ENCODE measurements at regions not wholly inside any gene's neighbourhood (a gene's known extent, or its start where the extent isn't known, plus 50 kb on each side); places are given as distances from the start of the nearest gene placed in this dataset.
"Not testable (repeated sequence)": the region's sequence is repeated elsewhere in the genome, so short reads cannot be mapped to it uniquely, and the experiment has no call there.

GRCh38 chr7:115216652-115217051, 294.8 kb downstream of the MDFIC start:
- Histone ChIP-seq H3K27ac (no peak overlapping the region), H3K4me1 (ENCODE audit: insufficient read depth) (no peaks in the 10 kb centered on the region), H3K27me3 (no peaks in the 10 kb centered on the region), H3K4me3 (no peak overlapping the region), H3K36me3 (no peaks in the 10 kb centered on the region), H3K9me3 (no peaks in the 10 kb centered on the region)
- 86 to 94% (median 91%) methylated on average over 1 of the region's 1 CpG for WGBS, 3 donors
- DNase-seq: no peak
- intact Hi-C loops (cut with DNase I): no loop called here
- TF ChIP-seq EP300 (IDR thresholded peaks at IDR 0.05) (no peak), POLR2A (IDR thresholded peaks at IDR 0.05) (no peak), CTCF (IDR thresholded peaks at IDR 0.05) (no peak)

GRCh38 chr7:115211171-115211570, 289.3 kb downstream of the MDFIC start:
- DNase-seq: no peak
- Histone ChIP-seq H3K36me3 (no peaks in the 10 kb centered on the region), H3K27me3 (no peaks in the 10 kb centered on the region), H3K9me3 (no peaks in the 10 kb centered on the region), H3K4me1 (ENCODE audit: insufficient read depth) (no peaks in the 10 kb centered on the region), H3K4me3 (no peak overlapping the region), H3K27ac (no peak overlapping the region)
- TF ChIP-seq CTCF (IDR thresholded peaks at IDR 0.05) (no peak), EP300 (IDR thresholded peaks at IDR 0.05) (no peak), POLR2A (IDR thresholded peaks at IDR 0.05) (no peak)
- intact Hi-C loops (cut with DNase I): no loop called here
- WGBS, 3 donors: 14 to 25% (median 18%) methylated on average over 1 of the region's 1 CpG

GRCh38 chr7:115210552-115210951, 288.7 kb downstream of the MDFIC start:
- Histone ChIP-seq H3K4me3 (no peak overlapping the region), H3K36me3 (no peaks in the 10 kb centered on the region)
- intact Hi-C loops (cut with DNase I): no loop called here

GRCh38 chr7:115208710-115209560, 287.0 kb downstream of the MDFIC start:
- H3K27ac ChIP-seq: no peak overlapping the region
- 80 to 83% (median 81%) methylated on average over 6 of the region's 6 CpGs for WGBS, 3 donors
- H3K9me3 ChIP-seq: no peaks in the 10 kb centered on the region
- no peak for TF ChIP-seq POLR2A (IDR thresholded peaks at IDR 0.05)
- no peak for TF ChIP-seq EP300 (IDR thresholded peaks at IDR 0.05)
- TF ChIP-seq CTCF (IDR thresholded peaks at IDR 0.05): no peak
- DNase-seq: no peak
- H3K36me3 ChIP-seq: no peaks in the 10 kb centered on the region
- H3K4me3 ChIP-seq: no peak overlapping the region
- no peaks in the 10 kb centered on the region for H3K4me1 ChIP-seq (ENCODE audit: insufficient read depth)
- no peaks in the 10 kb centered on the region for H3K27me3 ChIP-seq
- intact Hi-C loops (cut with DNase I): no loop called here

More at GRCh38 chr7:115210552-115210951, 288.7 kb downstream of the MDFIC start:
- WGBS, 3 donors: 60 to 66% (median 62%) methylated on average over 4 of the region's 4 CpGs
- H3K4me1 ChIP-seq (ENCODE audit: insufficient read depth): no peaks in the 10 kb centered on the region
- no peak for TF ChIP-seq CTCF (IDR thresholded peaks at IDR 0.05)
- TF ChIP-seq EP300 (IDR thresholded peaks at IDR 0.05): no peak
- no peak for TF ChIP-seq POLR2A (IDR thresholded peaks at IDR 0.05)
- DNase-seq: no peak
- H3K27me3 ChIP-seq: no peaks in the 10 kb centered on the region
- H3K27ac ChIP-seq: no peak overlapping the region
- H3K9me3 ChIP-seq: no peaks in the 10 kb centered on the region

- H3K4me3 ChIP-seq; H3K9me3 ChIP-seq; intact Hi-C loops (cut with DNase I); H3K27ac ChIP-seq; H3K4me1 ChIP-seq (ENCODE audit: insufficient read depth); H3K27me3 ChIP-seq; DNase-seq; H3K36me3 ChIP-seq: not testable (repeated sequence)
- WGBS, 3 donors: 63 to 72% (median 69%) methylated on average over 2 of the region's 2 CpGs
Observed at GRCh38 chr7:115206374-115206773, 284.5 kb downstream of the MDFIC start.

All from ovary (tissue), 7 donors.